A172 (cell line): ENCODE measurements at regions not wholly inside any gene's neighbourhood (a gene's known extent, or its start where the extent isn't known, plus 50 kb on each side); places are given as distances from the start of the nearest gene placed in this dataset.
"Not testable (repeated sequence)": the region's sequence is repeated elsewhere in the genome, so short reads cannot be mapped to it uniquely, and the experiment has no call there.

Experiments used
- DNase-seq: peaks from one replicate; pipeline ENCODE4 v3.0.0-alpha.2; 2015; ENCODE audit warnings: low spot score

DNA sequence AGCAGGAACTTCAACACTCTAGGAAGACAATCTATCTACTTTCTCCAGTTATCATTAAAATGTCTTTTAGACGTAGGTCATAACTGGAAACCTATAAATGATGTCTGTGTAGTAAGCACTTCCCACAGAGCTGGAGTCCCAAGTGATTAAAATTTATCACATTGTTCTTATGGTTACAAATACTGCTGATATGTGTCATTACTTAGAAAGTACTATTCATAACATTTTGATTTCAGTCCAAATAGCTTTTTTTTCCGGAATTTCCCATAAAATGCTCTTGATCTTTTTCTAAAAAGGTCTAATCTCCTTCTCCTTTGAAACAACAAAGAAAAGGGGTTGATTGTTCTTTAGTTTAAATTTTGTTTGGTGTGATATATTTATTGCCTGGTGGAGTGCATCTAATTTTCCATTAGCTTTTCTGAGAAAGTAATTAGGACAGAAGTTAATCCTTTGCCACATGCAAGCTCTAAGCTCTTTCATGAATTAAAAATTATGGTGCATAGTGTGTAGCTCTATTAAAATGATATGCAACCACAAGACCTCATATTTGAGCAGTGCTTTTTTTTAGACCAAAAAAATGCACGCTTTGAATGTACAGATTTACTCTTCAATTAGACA, 132.7 kb upstream of the TCF21 start:
- DNase-seq = no peak

GRCh38 chr6:133757335-133757734, 131.6 kb upstream of the TCF21 start:
- no peak for DNase-seq

GRCh38 chr6:133758815-133759335, 130.0 kb upstream of the TCF21 start:
- no peak for DNase-seq

DNA sequence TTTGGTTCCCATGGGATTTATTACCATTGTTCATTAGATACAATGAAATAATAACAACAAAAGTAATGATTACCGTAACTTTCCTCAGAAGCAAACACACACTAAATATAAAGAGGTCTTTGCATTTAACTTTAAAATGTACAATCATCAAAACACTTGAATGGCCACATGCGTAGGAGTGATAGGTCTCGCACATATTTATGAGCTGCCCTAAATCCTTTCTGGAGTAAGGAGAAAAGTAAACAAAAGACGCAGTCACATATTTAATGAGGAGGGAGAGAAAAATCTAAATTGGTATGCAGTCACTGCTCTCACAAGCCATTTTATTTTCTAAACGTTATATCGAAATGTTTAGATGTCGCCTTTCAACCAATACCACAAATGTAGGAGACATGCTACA, 129.4 kb upstream of the TCF21 start:
- no peak for DNase-seq

DNA sequence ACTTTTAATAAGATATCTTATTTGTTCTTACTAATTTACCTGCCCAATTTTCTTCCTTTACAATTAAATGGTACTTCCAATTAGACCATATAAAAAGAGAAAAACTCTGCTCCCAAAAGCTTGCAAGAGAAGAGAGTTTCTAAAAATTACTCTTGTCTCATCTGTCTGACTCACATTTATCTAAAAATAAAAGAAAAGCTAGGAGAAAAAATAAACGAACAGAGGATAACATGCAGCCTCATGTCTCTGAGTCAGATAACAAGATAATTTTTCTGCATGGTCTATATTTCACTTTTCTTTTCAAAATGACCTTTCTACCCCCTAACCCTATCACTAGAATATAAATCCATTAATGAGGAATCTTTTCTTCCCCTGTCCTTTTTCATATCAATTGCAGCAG, 127.2 kb upstream of the TCF21 start:
- DNase-seq = no peak

DNA sequence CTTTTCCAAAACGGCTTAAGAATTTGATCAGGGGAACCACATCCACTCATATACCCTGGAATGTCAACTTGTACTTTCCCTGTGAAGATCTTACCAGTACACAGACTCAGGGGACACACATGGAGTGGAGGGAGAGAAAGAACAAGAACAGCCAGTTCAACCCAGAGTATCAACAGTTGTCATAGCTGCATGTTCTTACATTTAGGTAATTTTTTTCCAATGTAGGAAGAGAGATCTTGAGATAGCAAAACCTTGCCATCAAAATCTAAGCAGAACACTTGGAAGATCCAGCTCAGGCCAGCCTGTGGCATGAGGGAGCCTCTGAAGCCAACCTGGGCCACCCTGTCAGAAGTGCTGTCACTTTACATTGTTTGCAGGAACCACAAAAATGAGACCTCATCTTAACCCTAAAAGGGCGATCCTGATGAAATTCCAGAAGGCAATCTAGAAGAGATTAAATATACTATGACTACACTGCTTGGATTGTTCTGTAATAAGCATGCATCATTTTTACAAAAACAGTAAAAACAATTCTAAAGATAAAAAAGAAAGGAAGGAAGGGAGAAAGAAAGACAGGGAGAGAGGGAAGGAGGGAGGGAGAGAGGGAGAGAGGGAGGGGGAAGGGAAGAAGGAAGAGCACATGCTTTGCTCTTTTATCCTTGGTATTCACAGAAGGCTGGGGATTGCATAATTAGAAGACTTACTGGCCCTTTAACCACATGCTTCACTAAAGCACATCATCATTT, 124.7 kb upstream of the TCF21 start:
- peak; percentile 36 for DNase-seq

GRCh38 chr6:133764754-133765208, 124.1 kb upstream of the TCF21 start:
- no peak for DNase-seq

DNA sequence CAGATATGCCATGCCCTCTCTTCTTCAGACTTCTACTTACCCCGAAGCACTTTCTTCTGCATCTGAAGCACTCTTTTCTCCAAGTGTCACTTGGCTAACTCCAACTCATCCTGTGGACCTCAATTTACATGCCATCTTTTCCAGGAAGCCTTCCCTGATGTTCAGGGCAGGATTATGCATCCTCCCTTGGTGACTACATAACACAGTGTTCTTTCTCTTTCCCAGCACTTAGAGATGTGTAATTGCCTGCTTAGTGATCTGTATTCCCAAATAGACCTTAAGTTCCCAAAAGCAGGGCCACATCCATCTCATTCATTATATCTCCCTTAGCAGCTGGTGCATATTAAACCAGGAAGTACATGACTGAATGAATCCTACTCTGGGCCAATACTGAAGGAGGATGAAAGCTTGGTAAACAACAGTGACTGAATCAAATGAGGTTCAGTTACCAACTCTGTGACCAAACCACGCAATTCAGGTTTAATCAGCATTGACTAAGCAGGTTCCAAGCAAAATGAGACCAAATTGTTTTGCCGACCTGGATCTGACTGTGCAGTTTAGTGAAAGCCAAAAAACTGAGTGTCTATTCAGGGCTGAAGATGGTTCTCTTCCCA, 121.4 kb upstream of the TCF21 start:
- no peak for DNase-seq

GRCh38 chr6:133768656-133769295, 120.1 kb upstream of the TCF21 start:
- no peak for DNase-seq

DNA sequence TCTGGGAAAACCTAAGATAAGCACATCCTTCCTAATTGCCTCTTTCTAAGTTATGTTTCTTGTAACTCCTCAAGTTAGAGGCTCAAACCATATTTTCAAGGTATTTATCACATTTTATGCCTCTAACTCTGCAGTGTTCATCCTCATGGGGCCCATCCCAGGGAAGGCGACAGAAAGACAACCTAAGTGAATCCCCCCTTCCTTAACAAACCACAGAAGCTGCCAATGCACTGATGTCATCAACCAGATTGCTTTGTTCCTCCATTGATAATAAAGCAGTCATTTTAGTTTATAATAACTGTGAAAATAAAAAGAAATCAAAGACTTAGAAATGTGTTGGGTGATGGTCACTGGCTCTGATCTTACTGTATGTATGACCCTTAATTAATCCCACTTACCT, 119.5 kb upstream of the TCF21 start:
- no peak for DNase-seq

GRCh38 chr6:133772567-133772966, 116.3 kb upstream of the TCF21 start:
- no peak for DNase-seq

DNA sequence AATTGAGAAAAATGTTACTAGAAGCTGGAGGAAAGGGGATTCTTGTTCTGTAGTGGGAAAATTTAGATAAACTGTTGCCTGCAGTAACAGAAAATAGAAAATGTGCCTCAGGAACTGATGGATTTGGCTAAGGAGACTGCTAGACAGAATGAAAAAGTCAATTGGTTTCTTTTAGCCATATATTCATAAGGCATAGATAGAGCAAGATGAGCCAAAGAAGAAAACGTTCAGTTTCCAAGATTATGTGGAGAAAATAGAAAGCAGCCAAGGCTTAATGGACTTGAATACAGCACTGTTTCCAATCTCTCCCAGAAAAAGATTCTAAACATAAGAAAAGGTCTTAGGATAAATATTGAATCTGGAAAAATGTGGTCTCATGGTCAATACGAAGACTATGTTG, 115.1 kb upstream of the TCF21 start:
- DNase-seq = no peak

GRCh38 chr6:133774356-133774755, 114.6 kb upstream of the TCF21 start:
- DNase-seq = peak; percentile 74

- peak; percentile 30 for DNase-seq
Measured at GRCh38 chr6:133778414-133779130, 110.3 kb upstream of the TCF21 start.

- no peak for DNase-seq
Measured at GRCh38 chr6:133779916-133780695, 108.8 kb upstream of the TCF21 start.

- DNase-seq = no peak
Measured at GRCh38 chr6:133786016-133786415, 102.9 kb upstream of the TCF21 start.

- no peak for DNase-seq
Measured at GRCh38 chr6:133787122-133787521, 101.8 kb upstream of the TCF21 start.

DNA sequence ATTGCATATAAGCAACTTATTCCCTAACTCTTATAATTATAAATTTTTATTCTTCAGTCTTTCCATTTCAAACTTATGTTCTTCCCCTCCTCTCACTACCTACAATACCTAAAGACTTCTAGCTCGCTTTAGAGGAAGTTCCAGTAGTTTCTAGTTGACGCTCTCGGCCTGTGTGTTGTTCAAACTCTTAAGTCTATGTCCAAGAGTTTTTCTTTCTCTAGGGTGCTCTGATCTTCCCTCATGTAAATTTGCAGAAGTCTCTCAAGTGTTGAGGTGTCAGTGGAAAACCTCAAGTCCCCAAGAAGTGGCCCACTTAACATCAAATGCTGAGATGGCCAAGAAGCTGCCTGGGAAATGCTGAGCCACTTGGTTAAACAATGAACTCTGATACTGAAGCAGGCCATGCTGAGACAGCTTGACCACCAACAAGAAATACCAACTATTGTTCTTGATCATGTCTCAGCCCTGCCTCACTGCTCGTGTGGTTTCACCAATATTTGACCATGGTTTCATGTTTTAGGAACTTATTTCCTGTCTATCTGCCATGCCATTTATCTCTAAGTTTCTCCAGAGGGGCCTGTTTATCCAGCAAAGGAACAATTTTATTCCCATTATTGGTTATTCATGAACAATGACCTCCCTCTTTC, 100.9 kb upstream of the TCF21 start:
- no peak for DNase-seq

DNA sequence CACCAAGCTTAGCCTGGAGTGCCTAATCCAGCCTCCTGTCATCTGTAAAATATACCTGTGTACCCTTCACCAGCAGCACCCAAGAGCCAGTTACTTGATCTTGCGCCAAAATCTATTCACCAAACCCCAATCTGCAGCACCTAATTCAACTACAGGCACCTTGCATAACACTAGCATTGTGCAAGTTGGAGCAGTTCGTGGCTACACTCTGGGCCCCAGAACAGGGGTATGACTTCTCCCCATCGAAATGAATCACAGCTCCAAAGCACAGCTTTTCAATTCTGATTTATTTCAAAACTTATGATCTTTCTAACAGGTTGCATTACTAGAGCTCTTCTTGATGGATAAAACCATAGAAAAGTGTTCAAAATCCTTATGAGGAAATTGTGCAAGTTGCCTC, 100.4 kb upstream of the TCF21 start:
- DNase-seq = no peak

DNA sequence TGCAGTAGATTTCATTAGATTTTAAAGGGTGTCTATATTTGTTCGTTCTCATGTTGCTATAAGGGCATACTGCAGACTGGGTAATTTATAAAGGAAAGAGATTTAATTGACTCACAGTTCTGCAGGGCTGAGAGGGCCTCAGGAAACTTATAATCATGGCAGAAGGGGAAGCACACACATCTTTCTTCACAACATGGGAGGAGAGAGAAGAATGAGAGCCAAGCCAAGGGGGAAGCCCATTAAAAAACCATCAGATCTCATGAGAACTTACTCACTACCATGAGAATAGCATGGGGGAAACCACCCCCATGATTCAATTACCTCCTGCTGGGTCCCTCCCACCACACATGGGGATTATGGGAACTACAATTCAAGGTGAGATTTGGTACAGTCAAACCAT, 99.5 kb upstream of the TCF21 start:
- DNase-seq = not testable (repeated sequence)
